CD14-positive monocyte (primary cell): ENCODE measurements at regions not wholly inside any gene's neighbourhood (a gene's known extent, or its start where the extent isn't known, plus 50 kb on each side); places are given as distances from the start of the nearest gene placed in this dataset.

Experiments
- DNase-seq, 3 donors: peaks; one replicate each; pipeline ENCODE4 v3.0.0-alpha.2; 2011 to 2022
- H2AFZ ChIP-seq: 2 replicates; pipeline ENCODE4 v1.6.0; 2012; ENCODE audit warnings: mild to moderate bottlenecking, low read depth, low read length, inconsistent platforms; ENCODE audit not compliant: insufficient read depth, poor library complexity, severe bottlenecking
- H3K27ac ChIP-seq, 2 donors: 1 replicate in 1 of 2; 2 replicates in 1 of 2; pipeline ENCODE4 v1.5.1; 2012 to 2013; ENCODE audit warnings: low read length in 2 of 2, control low read depth in 1 of 2, inconsistent platforms in 1 of 2, low read depth in 1 of 2, mild to moderate bottlenecking in 1 of 2
- H3K27me3 ChIP-seq, 2 donors: one replicate each; pipeline versions ENCODE4 v1.6.0 to v1.6.1; 2011 to 2013; ENCODE audit warnings: low read length in 2 of 2; ENCODE audit not compliant: control insufficient read depth in 2 of 2, insufficient read depth in 2 of 2
- H3K36me3 ChIP-seq, 2 donors: replicated peaks in 1 of 2; 1 replicate in 1 of 2; 2 replicates in 1 of 2; pipeline versions ENCODE4 v1.5.1 to v1.6.1; 2012 to 2013; ENCODE audit warnings: low read length in 2 of 2, control low read depth in 1 of 2, inconsistent platforms in 1 of 2, mild to moderate bottlenecking in 1 of 2; ENCODE audit not compliant: insufficient read depth in 2 of 2, control insufficient read depth in 1 of 2
- H3K4me1 ChIP-seq, 2 donors: 1 replicate in 1 of 2; 2 replicates in 1 of 2; pipeline versions ENCODE4 v1.5.1 to v1.6.1; 2012 to 2013; ENCODE audit warnings: low read length in 2 of 2, control low read depth in 1 of 2, inconsistent platforms in 1 of 2, mild to moderate bottlenecking in 1 of 2, moderate library complexity in 1 of 2; ENCODE audit not compliant: insufficient read depth in 2 of 2, control insufficient read depth in 1 of 2
- H3K4me2 ChIP-seq: replicated peaks from 2 replicates; pipeline ENCODE3; 2012; ENCODE audit warnings: low read length, moderate library complexity, mild to moderate bottlenecking; ENCODE audit not compliant: poor library complexity, severe bottlenecking; ENCODE audit errors: extremely low read depth
- H3K4me3 ChIP-seq, 3 experiments: fragments of 200-600 bp in 1 of 3; sonication (generic) in 1 of 3; replicated peaks in 1 of 3; 1 replicate in 2 of 3; 2 replicates in 1 of 3; pipeline ENCODE4 v1.5.1; 2011 to 2013; ENCODE audit warnings: low read length in 3 of 3, mild to moderate bottlenecking in 3 of 3, control low read depth in 2 of 3, low read depth in 2 of 3, inconsistent platforms in 1 of 3, moderate library complexity in 1 of 3
- H3K79me2 ChIP-seq: 2 replicates; pipeline ENCODE4 v1.6.0; 2012; ENCODE audit warnings: mild to moderate bottlenecking, control low read depth, inconsistent platforms, low read length, moderate library complexity; ENCODE audit not compliant: insufficient read depth
- H3K9ac ChIP-seq: 2 replicates; pipeline ENCODE4 v1.6.0; 2017; ENCODE audit warnings: low read length, mild to moderate bottlenecking; ENCODE audit not compliant: insufficient read depth, poor library complexity, severe bottlenecking
- H3K9me3 ChIP-seq, 2 donors: replicated peaks in 1 of 2; 1 replicate in 1 of 2; 2 replicates in 1 of 2; pipeline versions ENCODE4 v1.5.1 to v1.6.1; 2012 to 2013; ENCODE audit warnings: low read length in 2 of 2, control low read depth in 1 of 2; ENCODE audit not compliant: control insufficient read depth in 1 of 2, insufficient read depth in 1 of 2
- H4K20me1 ChIP-seq: 2 replicates; pipeline ENCODE4 v1.6.0; 2012; ENCODE audit warnings: mild to moderate bottlenecking, low read length, control low read depth, moderate library complexity; ENCODE audit not compliant: insufficient read depth
- H3K27ac Mint-ChIP-seq, 7 donors: one replicate each; pipeline ENCODE4 v1.8.0; 2020; ENCODE audit warnings: mild to moderate bottlenecking in 7 of 7, mixed read lengths in 7 of 7, moderate library complexity in 6 of 7, inconsistent platforms in 2 of 7
- H3K27me3 Mint-ChIP-seq, 3 donors: one replicate each; pipeline ENCODE4 v1.8.0; 2021 to 2022; ENCODE audit warnings: low read depth in 3 of 3, mild to moderate bottlenecking in 3 of 3, mixed read lengths in 3 of 3, moderate library complexity in 3 of 3, inconsistent platforms in 1 of 3
- H3K36me3 Mint-ChIP-seq, 2 donors: one replicate each; pipeline ENCODE4 v1.8.0; 2020; ENCODE audit warnings: mixed read lengths in 2 of 2, inconsistent platforms in 1 of 2, mild to moderate bottlenecking in 1 of 2
- H3K4me1 Mint-ChIP-seq: one replicate; pipeline ENCODE4 v1.8.0; 2020; ENCODE audit warnings: mild to moderate bottlenecking, mixed read lengths
- H3K4me3 Mint-ChIP-seq, 2 donors: one replicate each; pipeline ENCODE4 v1.8.0; 2020; ENCODE audit warnings: mild to moderate bottlenecking in 2 of 2, mixed read lengths in 2 of 2, moderate library complexity in 1 of 2
- H3K9me3 Mint-ChIP-seq, 7 donors: one replicate each; pipeline ENCODE4 v1.8.0; 2020 to 2022; ENCODE audit warnings: mixed read lengths in 7 of 7, mild to moderate bottlenecking in 6 of 7, moderate library complexity in 6 of 7, inconsistent platforms in 2 of 7
- CTCF ChIP-seq: fragments of 200-600 bp; IDR thresholded peaks from one replicate; pipeline ENCODE4 v1.8.0; 2022; ENCODE audit warnings: antibody characterized with exemption, mild to moderate bottlenecking
- WGBS: methylation state at CpG from one replicate; pipeline ENCODE4 v1.1.5; 2013; ENCODE audit warnings: missing lambda C conversion rate; ENCODE audit not compliant: insufficient coverage; 5-methylcytosine and 5-hydroxymethylcytosine counted together
- intact Hi-C, 2 donors: fragments of 100-400 bp; cut with micrococcal nuclease; formaldehyde crosslinking; loops; one replicate each; pipeline versions ENCODE4 v1.15.0 to v1.15.1; 2023

- peak in 1 of 3 donors; percentile 5 for DNase-seq
- intact Hi-C loops = no loop called here
These were observed 1561.5 kb downstream of the MRPL39 start for GRCh38 chr21:24045775-24046215.

GRCh38 chr21:24045373-24045772 is 1561.9 kb downstream of the MRPL39 start:
- Histone ChIP-seq H3K27ac (no peak overlapping the region), H3K4me2 (no peak overlapping the region), H3K27me3 (no peaks in the 10 kb centered on the region), H3K79me2 (no peaks in the 10 kb centered on the region), H3K9ac (no peak overlapping the region), H3K9me3 (no peaks in the 10 kb centered on the region), H3K4me1 (peaks cover 3 to 9% of the 10 kb centered on the region in 2 donors), H3K4me3 (no peak overlapping the region), H3K36me3 (no peaks in the 10 kb centered on the region), H4K20me1 (no peaks in the 10 kb centered on the region), H2AFZ (no peak overlapping the region)
- no CpG with 5 or more reads among the region's 4 CpGs for WGBS
- peaks cover 0 to 2% (median 0%) of the 10 kb centered on the region in 3 donors for H3K27me3 Mint-ChIP-seq
- H3K4me1 Mint-ChIP-seq = peaks cover 15% of the 10 kb centered on the region
- H3K36me3 Mint-ChIP-seq = no peaks in the 10 kb centered on the region
- peaks cover 0 to 2% (median 0%) of the 10 kb centered on the region in 7 donors for H3K9me3 Mint-ChIP-seq
- no peak for DNase-seq
- H3K4me3 Mint-ChIP-seq = no peak overlapping the region
- peak; percentile 40 for TF ChIP-seq CTCF
- intact Hi-C loops = no loop called here
- no peak overlapping the region for H3K27ac Mint-ChIP-seq

More at GRCh38 chr21:24045775-24046215, 1561.5 kb downstream of the MRPL39 start:
- H3K9me3 Mint-ChIP-seq = peaks cover 0 to 2% (median 0%) of the 10 kb centered on the region in 7 donors
- peaks cover 15% of the 10 kb centered on the region for H3K4me1 Mint-ChIP-seq
- H3K4me3 ChIP-seq = no peak overlapping the region
- 0% methylated on average over 2 of the region's 2 CpGs for WGBS
- no peak overlapping the region for H2AFZ ChIP-seq
- H3K36me3 Mint-ChIP-seq = no peaks in the 10 kb centered on the region
- H3K27me3 Mint-ChIP-seq = peaks cover 0 to 2% (median 0%) of the 10 kb centered on the region in 3 donors
- H3K9ac ChIP-seq = no peak overlapping the region
- TF ChIP-seq CTCF = peak; percentile 16
- no peak overlapping the region for H3K27ac ChIP-seq
- H3K4me2 ChIP-seq = no peak overlapping the region
- H3K79me2 ChIP-seq = no peaks in the 10 kb centered on the region
- no peak overlapping the region for H3K27ac Mint-ChIP-seq
- no peaks in the 10 kb centered on the region for H3K36me3 ChIP-seq
- H3K4me1 ChIP-seq = peaks cover 5 to 12% of the 10 kb centered on the region in 2 donors
- no peaks in the 10 kb centered on the region for H3K27me3 ChIP-seq
- H3K4me3 Mint-ChIP-seq = no peak overlapping the region
- H3K9me3 ChIP-seq = no peaks in the 10 kb centered on the region
- H4K20me1 ChIP-seq = no peaks in the 10 kb centered on the region
